Neural cell (in vitro differentiated cells): ENCODE measurements at regions not wholly inside any gene's neighbourhood (a gene's known extent, or its start where the extent isn't known, plus 50 kb on each side); places are given as distances from the start of the nearest gene placed in this dataset.

ENCODE experiments used
- H2AFZ ChIP-seq: fragments of 200-600, 300-800 bp; sonication (generic), shearing (Covaris generic); 2 replicates; pipeline ENCODE4 v1.6.0; 2014; ENCODE audit warnings: low read depth, mild to moderate bottlenecking, antibody characterized with exemption, low read length, moderate library complexity
- H3F3A ChIP-seq: fragments of 200-600 bp; shearing (Covaris generic); 2 replicates; pipeline ENCODE4 v1.6.1; 2016; ENCODE audit warnings: mild to moderate bottlenecking, moderate library complexity, mixed read lengths, antibody characterized with exemption, low read length; ENCODE audit not compliant: insufficient read depth, poor library complexity, severe bottlenecking
- H3K27ac ChIP-seq: fragments of 200-600, 300-800 bp; sonication (generic), shearing (Covaris generic); 2 replicates; pipeline ENCODE4 v1.5.1; 2014; ENCODE audit warnings: mild to moderate bottlenecking, low read length, moderate library complexity
- H3K27me3 ChIP-seq: fragments of 300-800, 200-600 bp; sonication (generic), shearing (Covaris generic); 2 replicates; pipeline ENCODE4 v1.6.0; 2014; ENCODE audit warnings: mild to moderate bottlenecking, low read depth, low read length, moderate library complexity; ENCODE audit not compliant: insufficient read depth
- H3K36me3 ChIP-seq: fragments of 300-800, 200-600 bp; sonication (generic), shearing (Covaris generic); 2 replicates; pipeline ENCODE4 v1.5.1; 2014; ENCODE audit warnings: mild to moderate bottlenecking, antibody characterized with exemption, low read length, moderate library complexity; ENCODE audit not compliant: insufficient read depth
- H3K4me2 ChIP-seq: fragments of 300-800, 200-600 bp; sonication (generic), shearing (Covaris generic); 2 replicates; pipeline ENCODE4 v1.6.0; 2014; ENCODE audit warnings: mild to moderate bottlenecking, low read length
- H3K4me3 ChIP-seq: fragments of 300-800, 200-600 bp; sonication (generic), shearing (Covaris generic); 2 replicates; pipeline ENCODE4 v1.5.1; 2014; ENCODE audit warnings: mild to moderate bottlenecking, low read length, moderate library complexity
- H3K79me2 ChIP-seq: fragments of 200-600 bp; shearing (Covaris generic); replicated peaks from 2 replicates; pipeline ENCODE4 v1.6.0; 2014; ENCODE audit warnings: mild to moderate bottlenecking, low read length, moderate library complexity; ENCODE audit not compliant: insufficient read depth
- H3K9ac ChIP-seq: fragments of 300-800, 200-600 bp; sonication (generic), shearing (Covaris generic); 2 replicates; pipeline ENCODE4 v1.6.1; 2016; ENCODE audit warnings: mild to moderate bottlenecking, low read length, mixed read lengths
- H3K9me2 ChIP-seq: fragments of 200-600 bp; shearing (Covaris generic); 2 replicates; pipeline ENCODE4 v1.6.1; 2016; ENCODE audit warnings: mild to moderate bottlenecking, low read length, mixed read lengths; ENCODE audit not compliant: insufficient read depth
- H3K9me3 ChIP-seq: fragments of 200-600, 300-800 bp; sonication (generic), shearing (Covaris generic); 2 replicates; pipeline ENCODE4 v1.6.1; 2016; ENCODE audit warnings: mild to moderate bottlenecking, mixed run types, low read length, moderate library complexity, mixed read lengths
- H4K20me1 ChIP-seq: fragments of 200-600 bp; shearing (Covaris generic); 2 replicates; pipeline ENCODE4 v1.6.1; 2016; ENCODE audit warnings: mild to moderate bottlenecking, mixed run types; ENCODE audit not compliant: insufficient read depth
- EP300 ChIP-seq: fragments of 450-650 bp; conservative IDR thresholded peaks from 2 replicates; pipeline ENCODE4 v1.6.1; 2014; ENCODE audit warnings: antibody characterized with exemption, mild to moderate bottlenecking, moderate library complexity; ENCODE audit not compliant: poor library complexity, severe bottlenecking
- EZH2 ChIP-seq: fragments of 200-600, 300-800 bp; shearing (Covaris generic), sonication (generic); IDR thresholded peaks from 2 replicates; pipeline ENCODE4 v1.6.1; 2014; ENCODE audit warnings: antibody characterized with exemption, low read length, borderline replicate concordance, mild to moderate bottlenecking; ENCODE audit not compliant: insufficient read depth, poor library complexity, severe bottlenecking
- MXI1 ChIP-seq: fragments of 450-650 bp; conservative IDR thresholded peaks from 2 replicates; pipeline ENCODE4 v1.6.1; 2014; ENCODE audit warnings: antibody characterized with exemption, mild to moderate bottlenecking; ENCODE audit not compliant: poor library complexity, severe bottlenecking
- POLR2AphosphoS5 ChIP-seq: IDR thresholded peaks from 2 replicates; pipeline ENCODE4 v1.6.1; 2012
- RAD21 ChIP-seq: fragments of 450-650 bp; conservative IDR thresholded peaks from 2 replicates; pipeline ENCODE4 v1.6.1; 2014; ENCODE audit warnings: antibody characterized with exemption, mild to moderate bottlenecking, moderate library complexity
- REST ChIP-seq: IDR thresholded peaks from 2 replicates; pipeline ENCODE4 v1.6.1; 2012; ENCODE audit warnings: borderline replicate concordance
- SMC3 ChIP-seq: fragments of 450-650 bp; conservative IDR thresholded peaks from 2 replicates; pipeline ENCODE4 v1.6.1; 2014; ENCODE audit warnings: antibody characterized with exemption, mild to moderate bottlenecking, moderate library complexity; ENCODE audit not compliant: poor library complexity
- TAF1 ChIP-seq: IDR thresholded peaks from 2 replicates; pipeline ENCODE4 v1.6.1; 2012; ENCODE audit warnings: low read depth
- TF ChIP-seq, protein P1 (sequence below): fragments of 450-650 bp; IDR thresholded peaks from 2 replicates; pipeline ENCODE4 v1.5.1; 2014; ENCODE audit warnings: antibody characterized with exemption, mild to moderate bottlenecking, moderate library complexity; ENCODE audit not compliant: poor library complexity, severe bottlenecking

- Histone ChIP-seq H2AFZ (no peak overlapping the region), H3K9me3 (no peaks in the 10 kb centered on the region), H3K27ac (no peak overlapping the region), H4K20me1 (no peaks in the 10 kb centered on the region), H3F3A (no peaks in the 10 kb centered on the region), H3K36me3 (no peaks in the 10 kb centered on the region), H3K4me3 (no peak overlapping the region), H3K4me2 (no peak overlapping the region), H3K9me2 (no peaks in the 10 kb centered on the region), H3K79me2 (no peaks in the 10 kb centered on the region), H3K9ac (no peak overlapping the region), H3K27me3 (no peaks in the 10 kb centered on the region)
- TF ChIP-seq SMC3: no peak
- TF ChIP-seq TAF1: no peak
- no peak for TF ChIP-seq RAD21
- no peak for TF ChIP-seq EZH2
- no peak for TF ChIP-seq MXI1
- no peak for TF ChIP-seq POLR2AphosphoS5
- TF ChIP-seq REST: no peak
- no peak for TF ChIP-seq EP300
- TF ChIP-seq, protein P1, sequence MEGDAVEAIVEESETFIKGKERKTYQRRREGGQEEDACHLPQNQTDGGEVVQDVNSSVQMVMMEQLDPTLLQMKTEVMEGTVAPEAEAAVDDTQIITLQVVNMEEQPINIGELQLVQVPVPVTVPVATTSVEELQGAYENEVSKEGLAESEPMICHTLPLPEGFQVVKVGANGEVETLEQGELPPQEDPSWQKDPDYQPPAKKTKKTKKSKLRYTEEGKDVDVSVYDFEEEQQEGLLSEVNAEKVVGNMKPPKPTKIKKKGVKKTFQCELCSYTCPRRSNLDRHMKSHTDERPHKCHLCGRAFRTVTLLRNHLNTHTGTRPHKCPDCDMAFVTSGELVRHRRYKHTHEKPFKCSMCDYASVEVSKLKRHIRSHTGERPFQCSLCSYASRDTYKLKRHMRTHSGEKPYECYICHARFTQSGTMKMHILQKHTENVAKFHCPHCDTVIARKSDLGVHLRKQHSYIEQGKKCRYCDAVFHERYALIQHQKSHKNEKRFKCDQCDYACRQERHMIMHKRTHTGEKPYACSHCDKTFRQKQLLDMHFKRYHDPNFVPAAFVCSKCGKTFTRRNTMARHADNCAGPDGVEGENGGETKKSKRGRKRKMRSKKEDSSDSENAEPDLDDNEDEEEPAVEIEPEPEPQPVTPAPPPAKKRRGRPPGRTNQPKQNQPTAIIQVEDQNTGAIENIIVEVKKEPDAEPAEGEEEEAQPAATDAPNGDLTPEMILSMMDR: no peak
These were observed 681.0 kb downstream of the KCNJ3 start for GRCh38 chr2:155379494-155379893.

- H2AFZ ChIP-seq: no peak overlapping the region
- no peak overlapping the region for H3K9ac ChIP-seq
- no peaks in the 10 kb centered on the region for H3K27me3 ChIP-seq
- no peaks in the 10 kb centered on the region for H3K9me3 ChIP-seq
- H3K36me3 ChIP-seq: no peaks in the 10 kb centered on the region
- no peak overlapping the region for H3K4me3 ChIP-seq
- H3K27ac ChIP-seq: no peak overlapping the region
- H3F3A ChIP-seq: no peaks in the 10 kb centered on the region
- H3K79me2 ChIP-seq: no peaks in the 10 kb centered on the region
- no peaks in the 10 kb centered on the region for H4K20me1 ChIP-seq
- H3K9me2 ChIP-seq: no peaks in the 10 kb centered on the region
- H3K4me2 ChIP-seq: no peak overlapping the region
- TF ChIP-seq, protein P1: no peak
- no peak for TF ChIP-seq EZH2
- no peak for TF ChIP-seq TAF1
- no peak for TF ChIP-seq RAD21
- no peak for TF ChIP-seq MXI1
- no peak for TF ChIP-seq EP300
- TF ChIP-seq REST: no peak
- TF ChIP-seq SMC3: no peak
- no peak for TF ChIP-seq POLR2AphosphoS5
These were observed 679.5 kb downstream of the KCNJ3 start for GRCh38 chr2:155377931-155378444.
